HL-60 (cell line): ENCODE measurements at regions not wholly inside any gene's neighbourhood (a gene's known extent, or its start where the extent isn't known, plus 50 kb on each side); places are given as distances from the start of the nearest gene placed in this dataset.

Experiments
- POLR2AphosphoS5 ChIP-seq: IDR thresholded peaks from 2 replicates; pipeline ENCODE4 v1.6.1; 2012; ENCODE audit warnings: low read depth
- TF ChIP-seq, protein P1 (sequence below): IDR thresholded peaks from one replicate; pipeline ENCODE4 v1.5.1; 2011; ENCODE audit warnings: low read length, control low read depth, inconsistent platforms; ENCODE audit not compliant: insufficient read depth

- no peak for TF ChIP-seq POLR2AphosphoS5
- TF ChIP-seq, protein P1, sequence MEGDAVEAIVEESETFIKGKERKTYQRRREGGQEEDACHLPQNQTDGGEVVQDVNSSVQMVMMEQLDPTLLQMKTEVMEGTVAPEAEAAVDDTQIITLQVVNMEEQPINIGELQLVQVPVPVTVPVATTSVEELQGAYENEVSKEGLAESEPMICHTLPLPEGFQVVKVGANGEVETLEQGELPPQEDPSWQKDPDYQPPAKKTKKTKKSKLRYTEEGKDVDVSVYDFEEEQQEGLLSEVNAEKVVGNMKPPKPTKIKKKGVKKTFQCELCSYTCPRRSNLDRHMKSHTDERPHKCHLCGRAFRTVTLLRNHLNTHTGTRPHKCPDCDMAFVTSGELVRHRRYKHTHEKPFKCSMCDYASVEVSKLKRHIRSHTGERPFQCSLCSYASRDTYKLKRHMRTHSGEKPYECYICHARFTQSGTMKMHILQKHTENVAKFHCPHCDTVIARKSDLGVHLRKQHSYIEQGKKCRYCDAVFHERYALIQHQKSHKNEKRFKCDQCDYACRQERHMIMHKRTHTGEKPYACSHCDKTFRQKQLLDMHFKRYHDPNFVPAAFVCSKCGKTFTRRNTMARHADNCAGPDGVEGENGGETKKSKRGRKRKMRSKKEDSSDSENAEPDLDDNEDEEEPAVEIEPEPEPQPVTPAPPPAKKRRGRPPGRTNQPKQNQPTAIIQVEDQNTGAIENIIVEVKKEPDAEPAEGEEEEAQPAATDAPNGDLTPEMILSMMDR, result no peak
Measured at GRCh38 chr3:95168526-95168925, 1105.7 kb downstream of the NSUN3 start.
